Coronary artery (tissue), 2 donors: ENCODE measurements at regions not wholly inside any gene's neighbourhood (a gene's known extent, or its start where the extent isn't known, plus 50 kb on each side); places are given as distances from the start of the nearest gene placed in this dataset.

Experiments
- DNase-seq: peaks from one replicate; pipeline ENCODE4 v3.0.0-alpha.2; 2017; ENCODE audit warnings: low spot score
- H3K27ac ChIP-seq, 2 donors: fragments of 200-600 bp; sonication (generic); one replicate each; pipeline ENCODE4 v1.5.1; 2016 to 2019
- H3K4me3 ChIP-seq: fragments of 200-600 bp; sonication (generic); 2 replicates; pipeline ENCODE4 v1.5.1; 2016; ENCODE audit warnings: mild to moderate bottlenecking, moderate library complexity
- CTCF ChIP-seq: fragments of 200-600 bp; sonication (generic); IDR thresholded peaks from one replicate; pipeline ENCODE4 v1.5.1; 2019; ENCODE audit warnings: antibody characterized with exemption

DNA sequence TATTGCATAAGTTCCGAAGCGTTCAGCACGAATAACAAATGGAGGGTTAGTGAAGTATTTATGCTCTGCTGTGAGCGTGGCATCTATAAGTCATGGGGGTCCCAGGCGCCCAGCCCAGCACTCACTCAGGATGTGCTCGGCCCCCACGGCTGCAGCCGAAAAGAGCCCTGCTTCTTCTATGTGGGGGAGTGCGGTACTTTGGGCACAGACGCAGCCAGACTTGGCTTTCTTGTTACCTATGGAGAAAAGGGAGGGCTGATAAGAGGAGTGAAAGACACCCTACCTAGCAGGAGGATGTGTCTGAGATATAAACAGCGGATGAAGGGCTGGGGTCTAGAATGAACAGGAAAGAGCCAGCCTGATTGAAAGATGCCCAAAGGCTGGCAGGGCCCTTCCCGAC, 51.4 kb downstream of the MRPL36 start:
- Histone ChIP-seq H3K27ac (no peak overlapping the region), H3K4me3 (no peak overlapping the region)
- no peak for TF ChIP-seq CTCF
- DNase-seq, result peak; percentile 22

DNA sequence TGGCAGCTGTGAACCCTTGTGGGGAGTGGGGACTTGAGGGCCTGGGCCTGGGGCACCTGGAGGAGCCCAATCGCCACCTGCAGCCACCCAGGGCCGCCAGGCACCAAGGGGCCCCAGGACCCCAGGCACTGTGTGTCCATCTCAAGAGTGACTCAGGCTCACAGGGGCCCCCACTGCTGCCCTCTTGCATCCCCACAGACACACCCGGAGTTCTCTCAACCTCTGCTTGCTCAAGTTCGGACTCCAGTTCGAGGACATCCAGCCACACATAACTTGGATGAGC, 51.9 kb downstream of the MRPL36 start:
- Histone ChIP-seq H3K4me3 (no peak overlapping the region), H3K27ac (no peak overlapping the region)
- no peak for TF ChIP-seq CTCF
- no peak for DNase-seq

DNA sequence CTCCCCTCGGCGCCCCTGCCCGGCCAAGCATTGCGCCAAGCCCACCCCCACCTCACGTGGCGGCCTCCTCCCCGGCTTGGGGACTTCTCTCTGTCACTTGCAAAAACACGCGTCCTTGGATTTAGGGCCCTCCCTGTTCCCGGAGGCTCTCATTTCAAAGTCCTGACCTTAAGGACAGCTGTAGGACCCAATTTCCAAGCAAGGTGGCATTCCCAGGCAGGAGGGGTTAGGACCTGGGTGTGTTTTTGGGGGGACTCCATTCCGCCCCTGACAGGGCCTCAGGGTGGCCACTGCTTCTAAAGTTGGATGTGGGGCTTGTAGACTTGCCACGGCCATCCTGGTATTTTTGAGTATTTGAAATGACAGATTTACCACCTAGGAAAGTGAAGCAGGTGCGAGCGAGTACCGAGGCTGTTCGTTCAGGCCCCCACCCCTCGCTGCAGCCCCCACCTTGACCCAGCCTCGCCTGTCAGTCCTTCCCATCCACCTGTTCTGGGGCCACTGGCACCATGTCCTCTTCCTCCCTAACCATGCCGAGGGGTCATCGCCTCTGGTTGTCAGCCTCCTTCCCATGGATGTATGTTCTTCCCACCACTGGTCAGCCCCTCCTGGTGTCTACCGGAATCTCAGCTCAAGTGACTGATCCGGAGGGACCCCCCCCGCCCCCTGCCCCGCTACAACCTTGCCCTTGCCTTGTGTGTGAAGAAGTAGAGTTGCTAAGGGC, 52.4 kb downstream of the MRPL36 start:
- no peak overlapping the region for H3K4me3 ChIP-seq
- peak; percentile 63 for DNase-seq
- H3K27ac ChIP-seq, result no peak overlapping the region
- TF ChIP-seq CTCF, result no peak

DNA sequence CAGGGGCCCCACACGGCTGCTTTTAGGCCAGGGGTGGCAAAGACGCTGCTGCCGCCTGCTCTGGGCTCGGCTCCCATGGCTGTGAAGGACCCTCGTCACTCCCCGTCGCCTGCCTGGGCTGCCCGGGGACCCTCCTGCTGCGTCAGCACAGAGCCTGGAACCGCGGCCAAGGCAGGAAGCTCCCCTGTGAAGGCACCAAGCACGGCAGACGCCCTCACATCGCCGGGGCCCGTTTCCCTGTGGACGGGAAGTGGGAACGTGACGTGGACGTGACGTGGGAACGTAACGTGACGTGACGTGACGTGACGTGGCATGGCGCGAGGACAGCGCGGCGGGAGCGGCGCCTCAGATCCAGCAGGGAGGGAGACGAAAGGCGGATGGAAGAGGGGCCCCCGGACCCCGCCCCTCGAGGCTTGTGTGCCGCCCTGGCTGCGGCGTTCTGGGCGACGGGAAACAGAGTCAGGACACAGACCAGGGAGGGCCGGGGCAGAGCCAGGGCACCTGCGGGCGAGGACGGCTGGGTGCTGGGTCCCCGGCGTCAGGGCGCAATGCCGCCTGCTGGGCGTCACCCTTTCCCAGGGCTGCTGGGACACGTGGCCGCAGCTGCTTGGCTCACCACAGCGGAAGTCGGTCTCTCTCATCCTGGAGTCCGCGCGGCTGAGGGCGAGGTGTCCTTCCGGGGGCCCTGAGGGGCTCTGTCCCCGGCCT, 53.1 kb downstream of the MRPL36 start:
- TF ChIP-seq CTCF, result no peak
- Histone ChIP-seq H3K4me3 (no peak overlapping the region), H3K27ac (no peak overlapping the region)
- peak; percentile 58 for DNase-seq

- H3K4me3 ChIP-seq, result no peak overlapping the region
- no peak overlapping the region for H3K27ac ChIP-seq
- no peak for TF ChIP-seq CTCF
- DNase-seq, result peak; percentile 50
Observed at GRCh38 chr5:1745796-1746370, 53.8 kb downstream of the MRPL36 start.

GRCh38 chr5:1745123-1745795, 54.4 kb downstream of the MRPL36 start:
- DNase-seq, result peak; percentile 50
- TF ChIP-seq CTCF, result no peak
- Histone ChIP-seq H3K4me3 (no peak overlapping the region), H3K27ac (no peak overlapping the region)
